GM21360 (cell line): ENCODE measurements at regions not wholly inside any gene's neighbourhood (a gene's known extent, or its start where the extent isn't known, plus 50 kb on each side); places are given as distances from the start of the nearest gene placed in this dataset.

Experiments used
- ATAC-seq: cut with Tn5 transposase; IDR thresholded peaks from one replicate; pipeline ENCODE4 v1.9.1; 2021; ENCODE audit warnings: mild to moderate bottlenecking, moderate library complexity; ENCODE audit not compliant: unreplicated experiment

DNA sequence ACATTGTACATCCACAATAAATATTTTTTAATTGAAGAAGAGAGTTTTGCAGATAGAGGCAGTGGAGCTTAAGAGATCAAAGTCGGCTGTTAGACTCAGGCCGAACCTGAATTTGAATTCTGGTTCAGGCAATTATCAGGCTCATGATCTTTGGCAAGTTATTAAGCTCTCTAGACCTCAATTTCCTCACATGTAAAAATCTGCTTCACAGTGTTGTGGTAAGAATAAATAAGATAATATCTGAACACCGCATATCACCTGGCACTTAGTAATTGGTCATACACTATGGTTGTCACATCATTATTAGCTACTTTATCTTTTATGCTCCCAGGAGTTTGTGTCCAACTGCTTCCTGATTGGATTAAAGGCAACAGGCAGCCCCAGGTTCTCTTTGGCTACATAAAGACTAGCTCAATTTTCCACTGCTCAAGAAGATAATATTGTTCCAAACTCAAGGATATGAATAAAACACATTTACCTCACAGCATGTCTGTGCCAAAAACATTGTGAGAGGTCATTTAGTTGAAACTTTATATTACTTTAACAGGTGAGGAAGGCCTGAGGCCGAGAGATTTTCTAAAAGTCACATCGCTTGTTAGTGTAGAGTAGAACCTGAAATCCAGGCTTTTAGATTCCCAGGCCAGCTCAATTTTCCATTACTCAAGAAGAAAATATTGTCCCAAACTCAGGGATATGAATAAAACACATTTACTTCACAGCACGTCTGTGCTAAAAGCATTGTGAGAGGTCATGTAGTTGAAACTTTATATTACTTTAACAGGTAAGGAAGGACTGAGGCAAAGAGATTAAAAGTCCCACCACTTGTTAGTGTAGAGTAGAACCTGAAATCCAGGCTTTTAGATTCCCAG is 289.2 kb upstream of the PTGER4 start:
- ATAC-seq, result no peak

GRCh38 chr5:40389591-40389990 is 290.1 kb upstream of the PTGER4 start:
- ATAC-seq, result no peak

- ATAC-seq, result peak; percentile 83
Measured at GRCh38 chr5:40386289-40386688, 293.4 kb upstream of the PTGER4 start.

DNA sequence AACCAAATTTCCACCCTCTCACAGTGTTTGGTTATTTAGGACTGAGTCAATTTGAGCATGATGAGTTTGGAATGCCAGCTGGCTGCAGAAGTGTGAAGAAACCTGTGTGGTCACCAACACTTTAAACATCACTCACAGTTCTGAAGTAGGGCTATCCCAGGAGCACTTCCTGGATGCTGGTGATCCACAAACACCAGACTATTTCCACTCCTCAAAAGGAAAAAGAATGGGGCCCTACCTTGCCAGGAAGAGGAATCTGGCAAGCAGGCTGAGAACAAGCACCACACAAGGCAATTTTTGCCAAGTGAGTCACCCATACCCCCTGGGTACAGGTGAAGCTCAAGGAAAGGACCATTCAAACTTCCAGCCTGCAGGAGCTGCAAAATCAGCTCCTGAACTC is 294.2 kb upstream of the PTGER4 start:
- no peak for ATAC-seq

DNA sequence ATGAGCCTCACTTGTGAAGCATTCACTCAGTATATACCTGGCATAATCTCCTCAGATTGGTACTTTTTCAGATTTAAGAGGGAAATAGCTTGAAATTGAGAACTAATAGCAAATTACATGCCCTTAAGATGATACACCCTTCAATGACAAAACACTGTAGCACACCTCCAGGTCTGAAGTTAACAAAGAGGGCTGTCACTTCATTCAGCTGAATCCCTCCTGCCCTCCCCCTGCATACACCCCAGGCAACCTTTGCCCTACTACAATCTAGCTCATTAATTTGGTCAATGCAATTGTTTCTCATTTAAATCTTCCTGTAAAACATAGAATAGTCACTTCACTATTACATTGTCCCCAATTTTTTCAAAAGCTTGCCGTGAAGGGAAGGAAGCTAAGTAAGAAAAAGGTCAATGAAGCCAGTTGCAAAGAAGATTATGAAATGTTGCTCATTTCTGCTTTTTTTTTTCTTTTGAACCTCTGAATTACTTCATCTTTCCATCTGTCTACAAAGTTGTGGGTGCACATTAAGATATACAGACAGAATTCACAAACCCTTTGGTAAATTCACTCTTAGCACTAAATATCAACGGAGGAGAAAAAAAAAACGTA is 294.8 kb upstream of the PTGER4 start:
- no peak for ATAC-seq

- ATAC-seq, result peak; percentile 48
Measured at GRCh38 chr5:40383749-40384651, 295.7 kb upstream of the PTGER4 start.

DNA sequence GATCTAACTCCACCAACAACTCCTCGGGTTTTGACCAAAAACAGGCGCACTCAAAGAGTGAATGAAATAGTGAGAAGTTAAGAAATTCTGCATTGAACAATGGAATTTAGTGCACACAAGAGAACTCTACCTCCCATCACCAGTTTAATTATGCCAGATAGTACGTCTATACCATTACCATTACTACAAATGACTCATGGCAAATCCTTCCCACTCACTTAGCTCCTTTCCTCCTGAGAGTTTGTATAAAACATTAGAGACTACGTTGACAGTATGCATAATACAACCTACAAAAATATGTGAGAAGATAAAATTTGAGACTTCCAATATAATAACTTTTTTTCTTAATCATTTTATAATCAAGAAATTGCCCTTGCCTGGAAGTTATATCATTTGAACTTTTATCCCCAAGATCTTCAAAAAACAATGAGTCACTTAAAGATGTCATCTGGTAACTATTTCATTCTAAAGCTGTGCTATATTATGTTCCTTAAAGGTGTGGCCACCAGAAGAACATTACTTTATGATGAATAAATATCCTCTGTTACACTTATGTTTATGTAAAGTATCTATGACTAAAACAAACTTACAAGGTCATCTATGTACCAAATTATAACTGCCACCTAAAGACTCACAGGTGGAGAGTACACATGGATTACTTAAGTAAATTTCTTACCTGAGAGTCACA is 297.9 kb upstream of the PTGER4 start:
- no peak for ATAC-seq

- no peak for ATAC-seq
Measured at GRCh38 chr5:40381016-40381415, 298.7 kb upstream of the PTGER4 start.

- ATAC-seq, result peak; percentile 66
Measured at GRCh38 chr5:40378396-40379177, 301.1 kb upstream of the PTGER4 start.

- peak; percentile 48 for ATAC-seq
Measured at GRCh38 chr5:40376566-40376965, 303.1 kb upstream of the PTGER4 start.

GRCh38 chr5:40374853-40375252 is 304.9 kb upstream of the PTGER4 start:
- no peak for ATAC-seq

DNA sequence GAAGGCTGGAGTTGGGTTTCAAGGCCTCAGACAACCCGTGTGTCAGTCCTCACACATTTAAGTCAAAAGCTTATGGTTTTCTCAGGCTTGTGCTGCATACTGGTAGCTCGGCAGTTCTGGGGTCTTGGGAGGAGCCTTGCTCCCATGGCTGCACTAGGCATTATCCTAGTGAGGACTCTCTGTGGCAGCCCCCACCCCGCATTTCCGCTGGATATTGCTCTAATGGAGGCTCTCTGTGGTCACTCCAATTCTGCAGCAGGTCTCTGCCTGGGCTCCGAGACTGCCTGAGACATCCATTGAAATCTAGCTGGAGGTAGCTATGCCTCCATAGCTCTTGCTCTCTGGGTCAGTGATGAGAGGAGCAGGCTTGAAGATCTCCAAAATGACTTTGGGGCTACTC is 311.5 kb upstream of the PTGER4 start:
- no peak for ATAC-seq

DNA sequence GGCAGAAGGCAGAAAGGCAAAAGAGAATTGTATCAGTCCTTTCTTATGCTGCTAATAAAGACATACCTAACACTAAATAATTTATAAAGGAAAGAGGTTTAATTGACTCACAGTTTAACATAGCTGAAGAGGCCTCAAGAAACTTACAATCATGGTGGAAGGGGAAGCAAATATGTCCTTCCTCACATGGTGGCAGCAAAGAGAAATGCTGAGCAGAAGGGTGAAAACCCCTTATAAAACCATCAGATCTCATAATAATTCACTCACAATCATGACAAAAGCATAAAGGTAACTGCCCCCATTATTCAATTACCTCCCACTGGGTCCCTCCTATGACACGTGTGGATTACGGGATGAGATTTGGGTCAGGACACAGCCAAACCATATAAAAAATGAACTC is 312.5 kb upstream of the PTGER4 start:
- ATAC-seq, result no peak

DNA sequence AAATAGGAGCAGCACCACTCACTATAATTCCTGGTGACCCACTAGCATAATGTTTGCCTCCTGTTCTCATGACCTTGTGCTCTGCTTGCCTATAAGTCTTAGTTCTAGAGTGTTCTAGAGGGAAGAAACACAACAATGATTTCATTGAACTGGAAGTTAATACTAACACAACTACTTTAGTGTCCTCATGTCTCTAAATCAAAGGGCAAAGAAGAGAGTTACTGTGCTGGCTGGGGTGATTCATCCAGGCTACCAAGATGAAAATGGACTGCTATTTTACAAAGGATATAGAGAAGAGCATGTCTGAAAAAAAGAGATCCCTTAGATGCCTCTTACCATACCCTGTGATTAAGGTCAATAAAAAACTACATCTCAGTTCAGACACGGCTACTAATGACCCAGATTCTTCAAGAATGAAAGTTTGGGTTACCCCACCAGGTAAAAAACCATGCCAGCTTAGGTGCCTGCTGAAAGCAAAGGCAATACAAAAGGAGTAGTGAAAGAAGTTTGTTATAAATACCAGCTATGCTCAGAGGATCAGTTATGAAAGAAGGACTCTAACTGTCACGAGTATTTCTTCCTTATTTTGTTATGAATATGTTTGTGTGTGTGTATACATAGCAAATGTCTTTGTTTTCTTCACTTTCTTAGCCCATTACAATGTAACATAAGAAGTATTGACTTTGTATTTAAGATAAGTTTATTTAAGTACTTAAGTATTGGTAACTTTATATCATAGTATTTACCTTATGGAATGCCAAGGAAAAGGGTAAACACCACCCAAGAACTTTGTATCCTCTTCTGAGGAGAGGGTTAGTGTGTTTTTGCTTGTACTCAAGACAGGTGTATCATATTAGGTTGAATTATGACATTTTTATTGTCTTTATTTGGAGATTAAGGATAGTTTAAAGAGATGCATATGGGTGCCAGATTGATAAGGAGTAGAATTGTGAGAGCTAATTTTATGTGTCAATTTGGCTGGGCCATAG is 314.1 kb upstream of the PTGER4 start:
- peak; percentile 87 for ATAC-seq

GRCh38 chr5:40364441-40364840 is 315.3 kb upstream of the PTGER4 start:
- no peak for ATAC-seq

GRCh38 chr5:40361378-40361777 is 318.3 kb upstream of the PTGER4 start:
- ATAC-seq, result no peak

- no peak for ATAC-seq
Measured at GRCh38 chr5:40360685-40361084, 319.0 kb upstream of the PTGER4 start.

GRCh38 chr5:40359832-40360231 is 319.9 kb upstream of the PTGER4 start:
- ATAC-seq, result no peak

GRCh38 chr5:40359093-40359492 is 320.6 kb upstream of the PTGER4 start:
- ATAC-seq, result no peak
